HepG2 (cell line): ENCODE measurements at regions not wholly inside any gene's neighbourhood (a gene's known extent, or its start where the extent isn't known, plus 50 kb on each side); places are given as distances from the start of the nearest gene placed in this dataset.

Source experiments
- ATAC-seq: fragments of 200-7000 bp; cut with Tn5 transposase; 3 replicates; pipeline ENCODE4 v1.9.1; 2020; ENCODE audit warnings: mild to moderate bottlenecking, moderate library complexity
- BruUV-seq: library from RNA; stranded (reverse); fragments of 400-500 nt; replicated peaks from 2 replicates; lab custom pipeline; 2021; lab: Mats Ljungman, UMichigan
- CTCF ChIA-PET: fragments of 300-600 bp; formaldehyde crosslinking; extraction: SDS; loops from one replicate; lab custom pipeline; 2021; ENCODE audit warnings: low total read pairs, inconsistent platforms, low intra/inter-chr PET ratio; lab: Yijun Ruan, JAX
- POLR2A ChIA-PET: fragments of 350-600 bp; sonication (Branson Sonifier 250); formaldehyde crosslinking; loops from one replicate; lab custom pipeline; 2020; ENCODE audit warnings: antibody characterized with exemption, inconsistent platforms; lab: Yijun Ruan, JAX
- DNase-seq: peaks from one replicate; pipeline ENCODE4 v3.0.0-alpha.2; 2015; ENCODE audit warnings: low spot score
- FAIRE-seq: peaks from 3 replicates; lab custom pipeline; 2011; peaks lifted over from hg19 to GRCh38; lab: Jason Lieb, UNC
- H2AFZ ChIP-seq: one replicate; pipeline ENCODE4 v1.6.1; 2011; ENCODE audit warnings: low read length, inconsistent platforms
- H3K27ac ChIP-seq: fragments of 300-600 bp; 3 replicates; pipeline ENCODE4 v1.8.0; 2011; ENCODE audit warnings: mixed run types, mild to moderate bottlenecking, mixed read lengths, low read length, inconsistent platforms; ENCODE audit not compliant: insufficient read depth; ENCODE audit errors: extremely low read length
- H3K27me3 ChIP-seq, 2 experiments: fragments of 200-600 bp in 1 of 2; 2 replicates in 1 of 2; 3 replicates in 1 of 2; pipeline versions ENCODE4 v1.6.0 to v1.8.0; 2011; ENCODE audit warnings: low read length in 2 of 2, mild to moderate bottlenecking in 2 of 2, moderate library complexity in 2 of 2, inconsistent platforms in 1 of 2; ENCODE audit not compliant: insufficient read depth in 2 of 2, control insufficient read depth in 1 of 2
- H3K36me3 ChIP-seq, 2 experiments: fragments of 200-600 bp in 1 of 2; replicated peaks in 1 of 2; 2 replicates in 1 of 2; 3 replicates in 1 of 2; pipeline versions ENCODE4 v1.5.1 to v1.8.0; 2011; ENCODE audit warnings: low read length in 2 of 2, inconsistent platforms in 1 of 2; ENCODE audit not compliant: insufficient read depth in 2 of 2, control insufficient read depth in 1 of 2
- H3K4me1 ChIP-seq: 2 replicates; pipeline ENCODE4 v1.5.1; 2012; ENCODE audit warnings: low read length, inconsistent platforms; ENCODE audit not compliant: insufficient read depth
- H3K4me2 ChIP-seq: 2 replicates; pipeline ENCODE4 v1.6.0; 2011; ENCODE audit warnings: low read depth, low read length, inconsistent platforms
- H3K4me3 ChIP-seq, 3 experiments: fragments of 200-600 bp in 1 of 3; sonication (generic), shearing (Covaris generic) in 1 of 3; replicated peaks in 1 of 3; 2 replicates each; pipeline ENCODE4 v1.5.1; 2011 to 2016; ENCODE audit warnings: low read length in 3 of 3, inconsistent platforms in 2 of 3, low read depth in 2 of 3, mild to moderate bottlenecking in 2 of 3, control low read depth in 1 of 3, mixed read lengths in 1 of 3; ENCODE audit not compliant: insufficient read depth in 1 of 3
- H3K79me2 ChIP-seq: one replicate; pipeline ENCODE4 v1.6.1; 2011; ENCODE audit warnings: low read length, inconsistent platforms; ENCODE audit not compliant: insufficient read depth
- H3K9ac ChIP-seq: 2 replicates; pipeline ENCODE4 v1.6.0; 2011; ENCODE audit warnings: mild to moderate bottlenecking, low read depth, low read length, inconsistent platforms; ENCODE audit not compliant: insufficient read depth
- H3K9me3 ChIP-seq: 2 replicates; pipeline ENCODE4 v1.5.1; 2012; ENCODE audit warnings: mild to moderate bottlenecking, low read length
- H4K20me1 ChIP-seq: 2 replicates; pipeline ENCODE4 v1.6.0; 2011; ENCODE audit warnings: inconsistent platforms, mild to moderate bottlenecking, low read length, moderate library complexity; ENCODE audit not compliant: insufficient read depth
- REL ChIP-seq: sonication (generic); formaldehyde crosslinking; conservative IDR thresholded peaks from 2 replicates; pipeline ENCODE4 v1.8.0; 2022; ENCODE audit warnings: mild to moderate bottlenecking, missing genetic modification reagents, moderate library complexity
- ZNF256 ChIP-seq: sonication (generic); formaldehyde crosslinking; conservative IDR thresholded peaks from 2 replicates; pipeline ENCODE4 v1.4.0; 2020; ENCODE audit warnings: missing genetic modification reagents
- ZNF331 ChIP-seq: sonication (generic); formaldehyde crosslinking; IDR thresholded peaks from 2 replicates; pipeline ENCODE4 v1.4.0; 2020; ENCODE audit warnings: missing genetic modification reagents
- ZNF83 ChIP-seq: sonication (generic); formaldehyde crosslinking; IDR thresholded peaks from 2 replicates; pipeline ENCODE4 v1.4.0; 2020; ENCODE audit warnings: missing genetic modification reagents, mild to moderate bottlenecking, borderline replicate concordance
- WGBS: methylation state at CpG from one replicate; pipeline ENCODE4 v1.1.6; 2017; ENCODE audit warnings: low lambda C conversion rate; 5-methylcytosine and 5-hydroxymethylcytosine counted together
- in situ Hi-C: cut with HindIII; loops from 2 replicates; pipeline ENCODE4 v1.10.0; 2017; ENCODE audit warnings: low pct_unique_long_range_greater_than_20kb; ENCODE audit not compliant: extremely low pct_ligation_motif_present
- intact Hi-C: fragments of 100-400 bp; cut with micrococcal nuclease; formaldehyde crosslinking; loops from one replicate; pipeline ENCODE4 v1.10.0; 2022; ENCODE audit not compliant: unreplicated experiment

- Histone ChIP-seq H3K4me1 (peaks cover 21% of the 10 kb centered on the region), H3K36me3 (no peaks in the 10 kb centered on the region), H3K9ac (no peak overlapping the region), H3K27ac (no peak overlapping the region), H4K20me1 (no peaks in the 10 kb centered on the region), H2AFZ (no peak overlapping the region), H3K4me2 (no peak overlapping the region), H3K4me3 (no peak overlapping the region), H3K9me3 (peaks cover 9% of the 10 kb centered on the region)
- DNase-seq, result no peak
- 100% methylated on average over 1 of the region's 1 CpG for WGBS
- intact Hi-C loops, result no loop called here
- FAIRE-seq, result no peak
- in situ Hi-C loops, result no loop called here
- CTCF ChIA-PET, result no interaction called here
- ATAC-seq, result no peak
- TF ChIP-seq ZNF331 (CRISPR knock-in tag) (peak; percentile 100), REL (CRISPR knock-in tag) (no peak)
- TF ChIP-seq, all 625 proteins: peak for 1
- Histone ChIP-seq H3K27me3 (no peaks in the 10 kb centered on the region), H3K79me2 (no peaks in the 10 kb centered on the region)
- no TSS peak for BruUV-seq
- POLR2A ChIA-PET, result no interaction called here
Observed at GRCh38 chr2:43119303-43119702, 107.1 kb downstream of the ZFP36L2 start.

GRCh38 chr2:43117521-43118143 lies 108.8 kb downstream of the ZFP36L2 start:
- FAIRE-seq, result peak; percentile 18
- no peak overlapping the region for H2AFZ ChIP-seq
- in situ Hi-C loops, result no loop called here

More at GRCh38 chr2:43117521-43118143, 108.8 kb downstream of the ZFP36L2 start:
- BruUV-seq, result no TSS peak
- intact Hi-C loops, result no loop called here
- Histone ChIP-seq H3K4me1 (peaks cover 34% of the 10 kb centered on the region), H3K9me3 (peaks cover 9% of the 10 kb centered on the region), H3K4me2 (no peak overlapping the region), H3K36me3 (no peaks in the 10 kb centered on the region), H4K20me1 (no peaks in the 10 kb centered on the region), H3K4me3 (no peak overlapping the region), H3K79me2 (no peaks in the 10 kb centered on the region), H3K9ac (no peak overlapping the region), H3K27ac (no peak overlapping the region), H3K27me3 (no peaks in the 10 kb centered on the region)
- CTCF ChIA-PET, result no interaction called here
- TF ChIP-seq ZNF83 (CRISPR knock-in tag) (no peak), ZNF256 (CRISPR knock-in tag) (peak; percentile 93)
- 46% methylated on average over 2 of the region's 2 CpGs for WGBS
- ATAC-seq (no peak), DNase-seq (no peak)
- POLR2A ChIA-PET, result no interaction called here
